IMR-90 (cell line): ENCODE measurements at regions not wholly inside any gene's neighbourhood (a gene's known extent, or its start where the extent isn't known, plus 50 kb on each side); places are given as distances from the start of the nearest gene placed in this dataset.

Experiments
- ATAC-seq: fragments of 200-7000 bp; cut with Tn5 transposase; 2 replicates; pipeline ENCODE4 v1.9.1; 2020; ENCODE audit warnings: low read depth, mild to moderate bottlenecking, moderate library complexity
- BruUV-seq: library from RNA; stranded (reverse); fragments of 400-500 nt; replicated peaks from 2 replicates; lab custom pipeline; 2021; lab: Mats Ljungman, UMichigan
- CTCF ChIA-PET: fragments of 300-600 bp; formaldehyde crosslinking; extraction: SDS; loops from one replicate; lab custom pipeline; 2021; ENCODE audit warnings: antibody characterized with exemption; lab: Yijun Ruan, JAX
- POLR2A ChIA-PET: fragments of 300-600 bp; sonication (Branson Sonifier 250); formaldehyde crosslinking; loops from one replicate; lab custom pipeline; 2022; ENCODE audit warnings: antibody characterized with exemption; ENCODE audit not compliant: unreplicated experiment; lab: Charles Lee
- DNase-seq: peaks from one replicate; pipeline ENCODE4 v3.0.0; 2013
- H2AFZ ChIP-seq: replicated peaks from 2 replicates; pipeline ENCODE3; 2013; ENCODE audit warnings: low read length, mild to moderate bottlenecking; ENCODE audit not compliant: poor library complexity
- H2AK5ac ChIP-seq: 2 replicates; pipeline ENCODE4 v1.6.1; 2013; ENCODE audit warnings: low read depth, low read length, inconsistent platforms
- H2AK9ac ChIP-seq: replicated peaks from 2 replicates; pipeline ENCODE3; 2013; ENCODE audit warnings: mild to moderate bottlenecking, low read depth, low read length, moderate library complexity; ENCODE audit not compliant: poor library complexity
- H2BK120ac ChIP-seq: 2 replicates; pipeline ENCODE4 v1.6.1; 2013; ENCODE audit warnings: low read depth, low read length, inconsistent platforms
- H2BK15ac ChIP-seq: 3 replicates; pipeline ENCODE4 v1.6.1; 2013; ENCODE audit warnings: low read depth, low read length, inconsistent platforms
- H2BK20ac ChIP-seq: 2 replicates; pipeline ENCODE4 v1.6.1; 2013; ENCODE audit warnings: low read depth, mild to moderate bottlenecking, inconsistent platforms, low read length, moderate library complexity
- H2BK5ac ChIP-seq: 2 replicates; pipeline ENCODE4 v1.6.1; 2013; ENCODE audit warnings: mild to moderate bottlenecking, low read depth, low read length, inconsistent platforms; ENCODE audit not compliant: poor library complexity, severe bottlenecking
- H3K14ac ChIP-seq: replicated peaks from 2 replicates; pipeline ENCODE4 v1.6.1; 2013; ENCODE audit warnings: low read depth, low read length, inconsistent platforms
- H3K18ac ChIP-seq: 2 replicates; pipeline ENCODE4 v1.6.1; 2013; ENCODE audit warnings: low read depth, low read length, control low read depth
- H3K23ac ChIP-seq: 2 replicates; pipeline ENCODE4 v1.6.1; 2013; ENCODE audit warnings: low read depth, low read length, inconsistent platforms
- H3K27ac ChIP-seq: 2 replicates; pipeline ENCODE4 v1.5.1; 2013; ENCODE audit warnings: mild to moderate bottlenecking, control low read depth, low read length; ENCODE audit not compliant: insufficient read depth
- H3K27me3 ChIP-seq: 2 replicates; pipeline ENCODE4 v1.6.1; 2013; ENCODE audit warnings: low read length; ENCODE audit not compliant: control insufficient read depth, insufficient read depth
- H3K36me3 ChIP-seq: 2 replicates; pipeline ENCODE4 v1.6.1; 2013; ENCODE audit warnings: low read length, mixed read lengths; ENCODE audit not compliant: control insufficient read depth, insufficient read depth
- H3K4ac ChIP-seq: 2 replicates; pipeline ENCODE4 v1.6.1; 2013; ENCODE audit warnings: low read depth, low read length, inconsistent platforms
- H3K4me1 ChIP-seq: 2 replicates; pipeline ENCODE4 v1.6.1; 2013; ENCODE audit warnings: low read length, mixed read lengths; ENCODE audit not compliant: control insufficient read depth, insufficient read depth
- H3K4me2 ChIP-seq: 2 replicates; pipeline ENCODE4 v1.6.1; 2013; ENCODE audit warnings: low read depth, mild to moderate bottlenecking, control low read depth, low read length, moderate library complexity
- H3K4me3 ChIP-seq: 2 replicates; pipeline ENCODE4 v1.5.1; 2013; ENCODE audit warnings: low read depth, mild to moderate bottlenecking, control low read depth, low read length, moderate library complexity; ENCODE audit not compliant: insufficient read depth
- H3K56ac ChIP-seq: 2 replicates; pipeline ENCODE4 v1.6.1; 2013; ENCODE audit warnings: low read length, inconsistent platforms; ENCODE audit not compliant: insufficient read depth; ENCODE audit errors: extremely low read depth
- H3K79me1 ChIP-seq, 2 experiments: 2 replicates each; pipeline ENCODE4 v1.6.1; 2013; ENCODE audit warnings: low read length in 2 of 2, inconsistent platforms in 1 of 2, low read depth in 1 of 2
- H3K9ac ChIP-seq: 2 replicates; pipeline ENCODE4 v1.6.1; 2013; ENCODE audit warnings: low read depth, low read length, control low read depth
- H3K9me1 ChIP-seq: 2 replicates; pipeline ENCODE4 v1.6.1; 2013; ENCODE audit warnings: low read length, inconsistent platforms; ENCODE audit not compliant: insufficient read depth
- H3K9me3 ChIP-seq: 2 replicates; pipeline ENCODE4 v1.6.1; 2013; ENCODE audit warnings: low read length; ENCODE audit not compliant: control insufficient read depth, insufficient read depth
- H4K20me1 ChIP-seq: 2 replicates; pipeline ENCODE4 v1.6.1; 2013; ENCODE audit warnings: low read length, inconsistent platforms; ENCODE audit not compliant: insufficient read depth
- H4K5ac ChIP-seq: 2 replicates; pipeline ENCODE4 v1.6.1; 2013; ENCODE audit warnings: mild to moderate bottlenecking, low read depth, low read length, control low read depth
- H4K8ac ChIP-seq, 2 experiments: 2 replicates each; pipeline ENCODE4 v1.6.1; 2013; ENCODE audit warnings: low read depth in 2 of 2, low read length in 2 of 2, control low read depth in 1 of 2, inconsistent platforms in 1 of 2
- H4K91ac ChIP-seq: 2 replicates; pipeline ENCODE4 v1.6.1; 2013; ENCODE audit warnings: low read depth, low read length, inconsistent platforms; ENCODE audit not compliant: insufficient read depth
- BHLHE40 ChIP-seq: fragments of 150-350 bp; IDR thresholded peaks from 2 replicates; pipeline ENCODE4 v1.6.1; 2016; ENCODE audit warnings: mild to moderate bottlenecking, low read depth, low read length
- CEBPB ChIP-seq: IDR thresholded peaks from 2 replicates; pipeline ENCODE4 v1.6.1; 2012; ENCODE audit warnings: low read depth, low read length, improper control_type of control experiment
- ELK1 ChIP-seq: fragments of 150-350 bp; IDR thresholded peaks from 2 replicates; pipeline ENCODE4 v1.6.1; 2016; ENCODE audit warnings: low read depth, mild to moderate bottlenecking, low read length, moderate library complexity, borderline replicate concordance
- FOS ChIP-seq: fragments of 150-350 bp; IDR thresholded peaks from 2 replicates; pipeline ENCODE4 v1.6.1; 2016; ENCODE audit warnings: low read depth, low read length
- MAFK ChIP-seq: IDR thresholded peaks from 2 replicates; pipeline ENCODE4 v1.6.1; 2012; ENCODE audit warnings: low read depth, low read length, improper control_type of control experiment
- MAZ ChIP-seq: IDR thresholded peaks from 2 replicates; pipeline ENCODE4 v1.6.1; 2012; ENCODE audit warnings: low read depth, mild to moderate bottlenecking, low read length, improper control_type of control experiment, moderate library complexity, borderline replicate concordance
- MXI1 ChIP-seq: IDR thresholded peaks from 2 replicates; pipeline ENCODE4 v1.6.1; 2012; ENCODE audit warnings: low read depth, mild to moderate bottlenecking, low read length, moderate library complexity, borderline replicate concordance
- NFE2L2 ChIP-seq: fragments of 150-350 bp; IDR thresholded peaks from 2 replicates; pipeline ENCODE4 v1.6.1; 2016; ENCODE audit warnings: low read depth, mild to moderate bottlenecking, low read length
- POLR2A ChIP-seq: IDR thresholded peaks from 2 replicates; pipeline ENCODE4 v1.6.1; 2012; ENCODE audit warnings: mild to moderate bottlenecking, low read depth, low read length
- RAD21 ChIP-seq: IDR thresholded peaks from 2 replicates; pipeline ENCODE4 v1.6.1; 2012; ENCODE audit warnings: low read length, improper control_type of control experiment
- RFX5 ChIP-seq: IDR thresholded peaks from 2 replicates; pipeline ENCODE4 v1.8.0; 2012; ENCODE audit warnings: low read depth, mild to moderate bottlenecking, low read length, moderate library complexity
- SMC3 ChIP-seq: fragments of 150-350 bp; IDR thresholded peaks from 2 replicates; pipeline ENCODE4 v1.6.1; 2016; ENCODE audit warnings: low read depth, mild to moderate bottlenecking, antibody characterized with exemption, low read length, moderate library complexity
- WGBS, 2 experiments: methylation state at CpG; one replicate each; pipeline versions ENCODE4 v1.1.5 to v1.1.7; 2013; ENCODE audit warnings: missing lambda C conversion rate in 2 of 2; ENCODE audit not compliant: insufficient read length in 1 of 2; ENCODE audit errors: extremely low coverage in 2 of 2; 5-methylcytosine and 5-hydroxymethylcytosine counted together
- dilution Hi-C: fragments of 300-500 bp; cut with HindIII; formaldehyde crosslinking; loops from one replicate; pipeline ENCODE4 v1.14.3; 2018; ENCODE audit warnings: low sequenced_read_pairs; ENCODE audit not compliant: unreplicated experiment
- in situ Hi-C: fragments of 300-500 bp; cut with MboI; formaldehyde crosslinking; loops from 3 replicates; pipeline ENCODE4 v1.14.3; 2019; ENCODE audit warnings: low sequenced_read_pairs, inconsistent platforms, mixed read lengths
- intact Hi-C: fragments of 100-400 bp; cut with micrococcal nuclease; formaldehyde crosslinking; loops from 2 replicates; pipeline ENCODE4 v1.10.0; 2022
- TF ChIP-seq, protein P1 (sequence below): conservative IDR thresholded peaks from 2 replicates; pipeline ENCODE4 v1.5.1; 2012; ENCODE audit warnings: mild to moderate bottlenecking, low read depth, low read length, improper control_type of control experiment

DNA sequence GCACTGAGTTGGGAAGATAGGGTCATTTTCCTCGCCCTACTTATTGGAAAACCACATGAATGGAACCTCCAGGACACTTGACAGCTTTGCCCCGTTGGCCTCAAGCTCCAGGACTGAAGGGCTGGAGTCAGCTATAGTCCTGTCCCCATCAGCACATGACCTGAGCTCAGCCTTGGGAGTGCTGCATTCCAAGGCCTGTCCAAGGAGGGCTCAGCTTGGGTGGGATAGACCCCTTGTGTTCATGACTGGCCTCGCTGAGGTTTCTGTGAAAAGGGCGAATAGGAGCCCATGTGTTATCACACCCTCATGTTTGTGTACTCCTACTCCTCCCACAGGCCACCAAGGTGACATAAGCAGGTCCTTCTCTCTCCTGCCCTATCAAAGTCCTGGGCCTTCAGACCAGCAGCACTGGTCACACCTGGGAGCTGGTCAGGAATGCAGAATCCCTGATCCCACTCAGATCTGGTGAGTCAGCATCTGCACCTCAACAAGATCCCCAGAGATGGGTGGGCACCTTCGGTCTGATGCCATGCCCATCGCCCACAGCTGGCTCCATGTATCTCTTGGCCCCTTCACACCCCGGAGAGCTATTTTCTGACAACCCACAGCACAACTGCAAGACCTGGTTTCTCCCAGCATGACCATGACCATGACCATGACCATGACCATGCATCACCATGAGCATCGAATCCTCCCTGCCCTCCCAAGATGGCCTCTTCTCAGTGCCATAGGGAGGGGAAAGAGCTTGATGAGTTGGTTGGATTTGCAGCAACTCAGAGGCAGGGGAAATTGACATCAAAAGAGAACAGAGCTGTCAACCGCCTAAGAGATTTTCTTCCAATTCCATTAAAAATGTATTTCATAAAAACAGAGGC, 83.0 kb upstream of the RAB6C start (continued):
- no peak for TF ChIP-seq POLR2A

GRCh38 chr2:129901754-129902415, 77.6 kb upstream of the RAB6C start:
- Histone ChIP-seq H3K9ac (no peak overlapping the region), H3K4me3 (no peak overlapping the region), H4K8ac (no peak overlapping the region), H3K18ac (no peak overlapping the region), H3K27ac (no peak overlapping the region), H3K14ac (no peak overlapping the region), H3K27me3 (no peaks in the 10 kb centered on the region), H3K56ac (no peak overlapping the region), H2BK5ac (no peak overlapping the region), H2AK5ac (no peak overlapping the region), H3K79me1 (no peaks in the 10 kb centered on the region), H2AK9ac (no peak overlapping the region), H2BK120ac (no peak overlapping the region), H4K5ac (no peak overlapping the region), H3K9me1 (no peaks in the 10 kb centered on the region), H3K23ac (no peak overlapping the region), H2AFZ (no peak overlapping the region), H2BK20ac (no peak overlapping the region), H3K9me3 (no peaks in the 10 kb centered on the region), H2BK15ac (no peak overlapping the region), H4K91ac (no peak overlapping the region), H3K4me2 (no peak overlapping the region), H3K4me1 (no peaks in the 10 kb centered on the region), H3K36me3 (no peaks in the 10 kb centered on the region), H4K20me1 (no peaks in the 10 kb centered on the region), H3K4ac (no peak overlapping the region)
- intact Hi-C loops (no loop called here), dilution Hi-C loops (no loop called here), in situ Hi-C loops (no loop called here)
- no peak for DNase-seq
- WGBS, 2 experiments: 33% methylated on average over 1 of the region's 3 CpGs; no CpG with 5 or more reads in 1 of the 2 experiments
- BruUV-seq: no TSS peak
- no peak for ATAC-seq
- CTCF ChIA-PET: no interaction called here
- POLR2A ChIA-PET: no interaction called here
- TF ChIP-seq NFE2L2 (no peak), MXI1 (no peak), CEBPB (no peak), RAD21 (no peak), MAFK (no peak), RFX5 (no peak), FOS (no peak), ELK1 (no peak), POLR2A (no peak), SMC3 (no peak), BHLHE40 (no peak), MAZ (no peak)
- TF ChIP-seq, protein P1, sequence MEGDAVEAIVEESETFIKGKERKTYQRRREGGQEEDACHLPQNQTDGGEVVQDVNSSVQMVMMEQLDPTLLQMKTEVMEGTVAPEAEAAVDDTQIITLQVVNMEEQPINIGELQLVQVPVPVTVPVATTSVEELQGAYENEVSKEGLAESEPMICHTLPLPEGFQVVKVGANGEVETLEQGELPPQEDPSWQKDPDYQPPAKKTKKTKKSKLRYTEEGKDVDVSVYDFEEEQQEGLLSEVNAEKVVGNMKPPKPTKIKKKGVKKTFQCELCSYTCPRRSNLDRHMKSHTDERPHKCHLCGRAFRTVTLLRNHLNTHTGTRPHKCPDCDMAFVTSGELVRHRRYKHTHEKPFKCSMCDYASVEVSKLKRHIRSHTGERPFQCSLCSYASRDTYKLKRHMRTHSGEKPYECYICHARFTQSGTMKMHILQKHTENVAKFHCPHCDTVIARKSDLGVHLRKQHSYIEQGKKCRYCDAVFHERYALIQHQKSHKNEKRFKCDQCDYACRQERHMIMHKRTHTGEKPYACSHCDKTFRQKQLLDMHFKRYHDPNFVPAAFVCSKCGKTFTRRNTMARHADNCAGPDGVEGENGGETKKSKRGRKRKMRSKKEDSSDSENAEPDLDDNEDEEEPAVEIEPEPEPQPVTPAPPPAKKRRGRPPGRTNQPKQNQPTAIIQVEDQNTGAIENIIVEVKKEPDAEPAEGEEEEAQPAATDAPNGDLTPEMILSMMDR: no peak
